Natural killer cell (primary cell): ENCODE measurements at regions not wholly inside any gene's neighbourhood (a gene's known extent, or its start where the extent isn't known, plus 50 kb on each side); places are given as distances from the start of the nearest gene placed in this dataset.

Experiments
- ATAC-seq, 3 donors: fragments of 150-1000 bp in 2 of 3; fragments of 200-7000 bp in 1 of 3; cut with Tn5 transposase; 1 replicate in 1 of 3; 2 replicates in 2 of 3; pipeline ENCODE4 v1.10.0; 2021; ENCODE audit warnings: mild to moderate bottlenecking in 2 of 3, moderate library complexity in 2 of 3
- DNase-seq, 2 donors: peaks; one replicate each; pipeline versions ENCODE4 v3.0.0 to v3.0.0-alpha.2; 2013 to 2021; ENCODE audit warnings: mixed read lengths in 1 of 2
- H3K27ac ChIP-seq: one replicate; pipeline ENCODE4 v1.5.1; 2013; ENCODE audit warnings: mild to moderate bottlenecking, low read length
- H3K27me3 ChIP-seq: one replicate; pipeline ENCODE4 v1.6.1; 2013; ENCODE audit warnings: low read length; ENCODE audit not compliant: control insufficient read depth, insufficient read depth
- H3K36me3 ChIP-seq: one replicate; pipeline ENCODE4 v1.6.1; 2013; ENCODE audit warnings: low read length; ENCODE audit not compliant: control insufficient read depth, insufficient read depth
- H3K4me1 ChIP-seq: one replicate; pipeline ENCODE4 v1.6.1; 2013; ENCODE audit warnings: low read length; ENCODE audit not compliant: control insufficient read depth, insufficient read depth
- H3K4me3 ChIP-seq: one replicate; pipeline ENCODE4 v1.5.1; 2013; ENCODE audit warnings: low read length
- H3K9me3 ChIP-seq: one replicate; pipeline ENCODE4 v1.6.1; 2013; ENCODE audit warnings: low read length; ENCODE audit not compliant: control insufficient read depth, insufficient read depth
- H3K27ac Mint-ChIP-seq, 2 donors: one replicate each; pipeline ENCODE4 v1.8.0; 2022; ENCODE audit warnings: mild to moderate bottlenecking in 2 of 2, mixed read lengths in 2 of 2, moderate library complexity in 1 of 2
- H3K27me3 Mint-ChIP-seq, 2 donors: one replicate each; pipeline ENCODE4 v1.8.0; 2022; ENCODE audit warnings: low read depth in 2 of 2, mixed read lengths in 2 of 2
- H3K36me3 Mint-ChIP-seq: one replicate; pipeline ENCODE4 v1.8.0; 2022; ENCODE audit warnings: mixed read lengths
- H3K4me1 Mint-ChIP-seq, 2 donors: one replicate each; pipeline ENCODE4 v1.8.0; 2022; ENCODE audit warnings: mixed read lengths in 2 of 2
- H3K4me3 Mint-ChIP-seq: one replicate; pipeline ENCODE4 v1.8.0; 2022; ENCODE audit warnings: mild to moderate bottlenecking, moderate library complexity, mixed read lengths
- H3K9me3 Mint-ChIP-seq, 2 donors: one replicate each; pipeline ENCODE4 v1.8.0; 2022; ENCODE audit warnings: mixed read lengths in 2 of 2
- CTCF ChIP-seq: fragments of 200-600 bp; IDR thresholded peaks from one replicate; pipeline ENCODE4 v1.8.0; 2022; ENCODE audit warnings: antibody characterized with exemption
- WGBS: methylation state at CpG from one replicate; pipeline ENCODE4 v1.1.7; 2013; ENCODE audit warnings: missing lambda C conversion rate; ENCODE audit not compliant: insufficient coverage; 5-methylcytosine and 5-hydroxymethylcytosine counted together
- intact Hi-C: fragments of 100-400 bp; cut with micrococcal nuclease; formaldehyde crosslinking; loops from one replicate; pipeline ENCODE4 v1.14.2; 2022

- WGBS, result 67% methylated on average over 15 of the region's 15 CpGs
- no peaks in the 10 kb centered on the region for H3K36me3 Mint-ChIP-seq
- DNase-seq (no peak), ATAC-seq (no peak)
- intact Hi-C loops, result no loop called here
- TF ChIP-seq CTCF, result no peak
- no peaks in the 10 kb centered on the region for H3K9me3 ChIP-seq
- no peaks in the 10 kb centered on the region for H3K4me1 Mint-ChIP-seq
- H3K4me3 ChIP-seq, result no peak overlapping the region
- H3K4me1 ChIP-seq, result no peaks in the 10 kb centered on the region
- no peak overlapping the region for H3K27ac ChIP-seq
- H3K27ac Mint-ChIP-seq, result no peak overlapping the region
- H3K4me3 Mint-ChIP-seq, result no peak overlapping the region
- H3K9me3 Mint-ChIP-seq, result peaks cover 0 to 2% of the 10 kb centered on the region in 2 donors
- peaks cover 0 to 6% of the 10 kb centered on the region in 2 donors for H3K27me3 Mint-ChIP-seq
- H3K36me3 ChIP-seq, result no peaks in the 10 kb centered on the region
- H3K27me3 ChIP-seq, result no peaks in the 10 kb centered on the region
Observed at GRCh38 chr6:47376930-47377329, 67.2 kb upstream of the TNFRSF21 start.

- Histone ChIP-seq H3K36me3 (no peaks in the 10 kb centered on the region), H3K27ac (no peak overlapping the region), H3K4me3 (no peak overlapping the region), H3K27me3 (no peaks in the 10 kb centered on the region), H3K4me1 (no peaks in the 10 kb centered on the region), H3K9me3 (no peaks in the 10 kb centered on the region)
- Mint-ChIP-seq H3K9me3 (no peaks in the 10 kb centered on the region), H3K4me1 (no peaks in the 10 kb centered on the region), H3K27me3 (peaks cover 0 to 6% of the 10 kb centered on the region in 2 donors), H3K27ac (no peak overlapping the region), H3K36me3 (no peaks in the 10 kb centered on the region), H3K4me3 (no peak overlapping the region)
- DNase-seq (no peak), ATAC-seq (no peak)
- WGBS, result 72% methylated on average over 2 of the region's 2 CpGs
- intact Hi-C loops, result no loop called here
- no peak for TF ChIP-seq CTCF
Observed at GRCh38 chr6:47377971-47378370, 68.3 kb upstream of the TNFRSF21 start.

GRCh38 chr6:47379328-47379727 lies 69.6 kb upstream of the TNFRSF21 start:
- H3K4me1 ChIP-seq, result no peaks in the 10 kb centered on the region
- no peak overlapping the region for H3K27ac ChIP-seq
- peaks cover 5 to 8% of the 10 kb centered on the region in 2 donors for H3K27me3 Mint-ChIP-seq
- no peaks in the 10 kb centered on the region for H3K27me3 ChIP-seq
- DNase-seq, result no peak
- no peaks in the 10 kb centered on the region for H3K9me3 ChIP-seq
- no peak overlapping the region for H3K4me3 Mint-ChIP-seq
- no peak for TF ChIP-seq CTCF
- no peak overlapping the region for H3K27ac Mint-ChIP-seq
- H3K4me1 Mint-ChIP-seq, result no peaks in the 10 kb centered on the region
- intact Hi-C loops, result no loop called here
- H3K36me3 Mint-ChIP-seq, result no peaks in the 10 kb centered on the region
- 92% methylated on average over 2 of the region's 2 CpGs for WGBS
- no peaks in the 10 kb centered on the region for H3K36me3 ChIP-seq
- ATAC-seq, result no peak
- no peak overlapping the region for H3K4me3 ChIP-seq
- H3K9me3 Mint-ChIP-seq, result peaks cover 0 to 2% of the 10 kb centered on the region in 2 donors

GRCh38 chr6:47380251-47380650 lies 70.5 kb upstream of the TNFRSF21 start:
- no peak for TF ChIP-seq CTCF
- no peak overlapping the region for H3K27ac ChIP-seq
- H3K27me3 Mint-ChIP-seq, result peaks cover 5 to 8% of the 10 kb centered on the region in 2 donors

More at GRCh38 chr6:47380251-47380650, 70.5 kb upstream of the TNFRSF21 start:
- intact Hi-C loops, result no loop called here
- no peak for DNase-seq
- Mint-ChIP-seq H3K27ac (no peak overlapping the region), H3K9me3 (peaks cover 0 to 2% of the 10 kb centered on the region in 2 donors), H3K36me3 (no peaks in the 10 kb centered on the region), H3K4me1 (no peaks in the 10 kb centered on the region), H3K4me3 (no peak overlapping the region)
- 88% methylated on average over 5 of the region's 5 CpGs for WGBS
- H3K4me3 ChIP-seq, result no peak overlapping the region
- no peaks in the 10 kb centered on the region for H3K27me3 ChIP-seq
- H3K9me3 ChIP-seq, result no peaks in the 10 kb centered on the region
- no peaks in the 10 kb centered on the region for H3K36me3 ChIP-seq
- H3K4me1 ChIP-seq, result no peaks in the 10 kb centered on the region
- no peak for ATAC-seq
